ENCODE measurements at regions not wholly inside any gene's neighbourhood (a gene's known extent, or its start where the extent isn't known, plus 50 kb on each side); places are given as distances from the start of the nearest gene placed in this dataset.

DNA sequence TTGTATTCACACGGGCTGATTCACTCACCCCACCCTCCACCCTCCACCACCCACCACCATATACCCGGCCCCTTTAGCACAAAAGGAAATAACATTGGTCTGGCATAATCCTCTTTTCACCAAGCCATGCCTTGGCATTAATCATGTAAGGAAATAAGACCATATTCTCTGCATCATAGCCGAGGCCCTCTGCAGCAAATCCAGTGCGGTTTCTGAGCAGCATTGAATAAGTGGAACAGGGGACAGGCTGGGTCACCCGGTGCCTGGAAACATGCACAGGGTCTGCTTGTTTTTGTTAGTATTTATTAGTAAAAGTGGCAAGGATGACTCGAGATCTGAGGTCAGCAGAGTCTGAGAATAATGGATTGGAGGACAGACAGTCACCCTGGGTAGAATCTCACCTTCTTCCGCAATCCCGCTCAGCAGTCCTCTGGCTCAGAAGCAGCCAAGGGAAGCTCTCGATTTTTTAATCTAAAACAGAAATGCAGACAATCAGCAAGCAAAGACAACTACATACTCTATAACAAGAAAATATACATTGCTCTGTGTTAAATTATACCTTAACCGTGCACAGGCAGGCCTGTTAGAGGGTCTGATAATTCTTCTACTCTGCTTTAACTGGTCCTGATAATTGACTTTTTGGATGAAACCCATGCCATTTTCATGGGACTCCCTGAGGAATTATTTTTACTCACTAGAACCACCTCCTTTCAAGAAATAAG is 52.4 kb upstream of the CDC42BPA start:
- Mint-ChIP-seq H3K27me3 (peaks cover 2% of the 10 kb centered on the region), H3K36me3 (ENCODE audit: low read depth) (no peaks in the 10 kb centered on the region), H3K4me3 (no peak overlapping the region), H3K27ac (no peak overlapping the region), H3K4me1 (no peaks in the 10 kb centered on the region), H3K9me3 (no peaks in the 10 kb centered on the region)
- ChIA-PET POLR2A (no interaction called here), CTCF (no interaction called here)
- DNase-seq = no peak

DNA sequence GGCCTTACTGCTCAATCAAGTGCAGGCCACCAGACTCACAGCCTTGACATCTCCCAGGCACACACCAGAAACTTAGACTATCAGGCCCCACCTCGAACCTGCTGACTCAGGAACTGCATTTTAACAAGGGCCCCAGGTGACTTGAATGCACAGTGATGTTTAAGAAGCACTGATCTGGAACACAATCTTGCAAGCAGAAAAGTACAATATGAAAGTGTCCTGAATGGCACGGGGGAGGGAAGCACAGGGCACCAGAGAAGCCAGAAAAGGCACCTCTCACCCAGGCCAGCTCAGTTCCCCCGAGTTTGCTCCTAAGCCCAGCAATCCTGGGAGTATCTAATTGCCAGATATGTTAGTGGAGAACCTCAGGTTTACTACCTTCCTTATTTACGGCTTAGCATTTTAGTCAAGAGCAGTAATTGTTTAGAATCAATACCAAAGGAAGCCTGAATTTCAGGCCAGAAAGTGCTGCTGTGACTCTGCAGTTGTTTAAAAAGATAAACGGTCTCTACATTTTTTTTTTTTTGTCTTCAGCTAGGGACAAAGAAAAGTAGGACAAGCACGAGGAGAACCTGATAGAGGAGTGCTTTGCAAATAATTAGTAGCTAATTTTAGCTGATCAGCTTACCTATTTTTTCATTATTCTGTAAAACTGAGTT is 50.9 kb upstream of the CDC42BPA start:
- H3K9me3 Mint-ChIP-seq = no peaks in the 10 kb centered on the region
- ChIA-PET CTCF (no interaction called here), POLR2A (no interaction called here)

More for the DNA sequence above, 50.9 kb upstream of the CDC42BPA start:
- no peak overlapping the region for H3K4me3 Mint-ChIP-seq
- no peak overlapping the region for H3K27ac Mint-ChIP-seq
- H3K27me3 Mint-ChIP-seq = no peaks in the 10 kb centered on the region
- H3K36me3 Mint-ChIP-seq (ENCODE audit: low read depth) = no peaks in the 10 kb centered on the region
- DNase-seq = no peak
- no peaks in the 10 kb centered on the region for H3K4me1 Mint-ChIP-seq

All from activated CD4-positive, alpha-beta T cell treated with anti-CD3 and anti-CD28 coated beads, Interleukin-2, amount 10 ng/mL, durations not matched to agents 7 days and 5 days (primary cell).